ENCODE measurements at regions not wholly inside any gene's neighbourhood (a gene's known extent, or its start where the extent isn't known, plus 50 kb on each side); places are given as distances from the start of the nearest gene placed in this dataset.

DNA sequence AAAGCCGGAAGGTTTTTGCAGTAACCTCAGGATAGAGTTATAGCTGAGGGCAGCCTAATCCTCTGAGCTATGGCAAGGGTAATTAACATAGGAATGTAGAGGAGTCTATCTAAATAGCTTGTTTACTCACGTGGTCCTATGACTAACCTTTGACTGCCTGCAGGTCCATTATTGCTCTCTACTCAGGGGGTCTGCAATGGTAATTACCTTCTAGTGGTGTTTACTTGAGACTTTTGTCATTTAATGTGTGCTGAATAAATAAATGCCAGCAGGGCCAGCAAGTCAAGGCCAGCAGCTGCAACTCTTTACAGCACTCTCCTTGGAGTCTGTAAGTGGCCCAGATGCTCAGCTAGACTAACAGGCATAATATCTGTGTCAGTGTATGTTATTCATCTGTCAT is 212.7 kb upstream of the FMR1 start:
- DNase-seq (ENCODE audit: low read depth, low spot score): no peak

DNA sequence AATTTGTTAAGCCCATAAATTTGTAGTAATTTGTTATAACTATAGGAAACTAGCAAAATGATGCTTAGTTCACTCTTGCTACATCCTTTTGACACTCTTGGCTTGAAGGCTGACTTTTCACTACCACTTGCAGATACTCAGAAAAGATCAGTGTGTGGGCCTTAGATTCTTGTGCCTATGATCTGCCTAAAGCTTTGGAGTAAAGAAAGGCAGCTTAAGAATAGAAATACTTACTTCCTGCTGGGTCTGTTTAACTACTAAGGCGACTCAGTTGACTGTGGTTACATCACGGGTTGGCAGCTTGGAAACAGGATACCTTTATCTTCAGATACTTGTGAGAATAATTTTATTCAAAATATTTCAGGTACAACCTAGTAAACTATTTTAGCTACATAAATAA is 201.4 kb upstream of the FMR1 start:
- DNase-seq (ENCODE audit: low read depth, low spot score): no peak

DNA sequence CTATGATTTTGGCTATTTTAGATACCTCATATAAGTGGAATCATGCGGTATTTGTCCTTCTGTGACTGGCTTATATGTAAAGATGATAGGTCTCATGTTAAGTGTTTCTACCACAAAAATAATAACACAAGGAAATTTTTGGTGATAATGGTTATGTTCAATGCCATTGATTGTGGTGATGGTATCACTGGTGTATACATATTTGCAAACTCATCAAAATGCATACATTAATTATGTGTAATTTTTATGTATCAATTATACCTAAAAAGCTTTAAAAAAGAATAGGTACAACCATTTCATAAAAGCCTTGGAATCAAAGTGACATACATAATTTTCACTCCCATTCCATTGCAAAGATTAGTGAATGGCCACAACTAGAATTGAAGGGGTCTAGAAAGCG is 178.3 kb upstream of the FMR1 start:
- no peak for DNase-seq (ENCODE audit: low read depth, low spot score)

DNA sequence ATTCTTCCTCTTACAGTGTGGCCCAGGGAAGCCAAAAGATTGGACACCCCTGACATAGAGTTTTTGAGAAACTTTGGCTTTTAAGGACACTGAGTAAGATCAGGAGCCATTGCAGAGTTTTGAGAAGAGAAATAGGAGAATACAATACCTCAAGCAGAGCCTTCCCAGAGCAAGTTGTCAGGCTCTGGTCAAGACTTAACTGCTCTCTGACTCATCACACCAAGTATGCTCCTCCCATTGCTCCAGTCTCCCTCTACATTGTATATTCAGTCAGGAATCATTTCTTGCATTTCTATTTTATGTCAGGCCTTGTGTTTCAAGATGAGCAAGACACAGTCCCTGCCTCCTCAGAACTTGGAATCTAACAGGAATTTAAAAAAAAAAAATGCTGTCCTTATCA is 176.4 kb upstream of the FMR1 start:
- DNase-seq (ENCODE audit: low read depth, low spot score): no peak

DNA sequence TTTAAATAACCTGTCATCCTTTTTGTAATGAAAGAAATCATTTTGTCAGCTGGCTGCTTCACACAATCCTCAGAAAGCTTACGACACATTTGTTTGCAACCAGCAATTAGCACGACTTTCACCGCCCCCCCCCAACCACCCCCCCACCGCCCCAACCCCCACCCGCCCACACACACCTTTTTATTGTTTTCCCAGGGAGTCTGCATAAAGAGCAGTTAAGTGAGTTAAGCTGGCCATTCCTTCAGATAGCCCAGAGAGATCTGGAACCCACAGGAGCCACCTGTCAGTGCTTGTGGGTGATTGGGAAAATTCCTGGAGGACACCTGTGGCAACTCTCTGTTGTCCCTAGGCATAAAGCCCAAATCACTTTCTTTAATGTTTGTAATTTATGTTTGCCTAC is 175.7 kb upstream of the FMR1 start:
- DNase-seq (ENCODE audit: low read depth, low spot score): no peak

DNA sequence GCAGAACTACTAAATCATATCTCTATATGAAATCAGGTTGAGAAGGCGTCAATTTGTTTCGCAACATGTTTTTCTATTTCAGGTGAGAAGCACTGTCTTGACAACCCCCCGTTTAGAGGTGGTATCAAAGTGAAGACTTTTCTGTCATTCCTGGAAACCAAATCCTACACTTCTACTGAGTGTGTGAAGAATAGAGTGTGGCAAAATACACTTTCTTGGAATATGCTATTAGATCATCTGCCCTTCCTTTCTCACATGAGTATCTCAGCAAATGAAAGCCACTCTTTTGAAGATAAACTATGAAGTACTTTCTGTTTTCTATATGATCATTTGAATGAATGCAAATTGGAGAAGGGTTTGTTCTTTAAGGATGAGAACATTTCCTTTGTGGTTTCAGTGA is 174.0 kb upstream of the FMR1 start:
- DNase-seq (ENCODE audit: low read depth, low spot score): no peak

DNA sequence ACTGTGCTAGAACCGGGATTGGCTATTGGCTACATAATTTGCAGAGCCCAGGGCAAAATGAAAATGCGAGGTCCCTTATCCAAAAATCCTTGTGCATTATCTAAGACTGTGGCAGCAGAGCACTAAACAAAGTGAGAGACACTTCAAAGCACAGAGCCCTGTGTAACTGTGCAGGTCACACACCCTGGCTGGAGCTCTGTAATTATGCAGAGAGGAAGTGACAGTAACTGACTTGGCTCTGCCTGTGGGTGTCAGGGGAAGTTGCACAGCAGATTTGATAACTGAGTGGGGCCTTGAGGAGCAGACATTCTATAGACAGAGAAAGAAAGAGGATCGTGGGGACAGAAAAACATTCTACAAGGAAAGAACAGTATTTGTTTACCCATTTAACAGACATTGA is 173.5 kb upstream of the FMR1 start:
- DNase-seq (ENCODE audit: low read depth, low spot score): no peak

DNA sequence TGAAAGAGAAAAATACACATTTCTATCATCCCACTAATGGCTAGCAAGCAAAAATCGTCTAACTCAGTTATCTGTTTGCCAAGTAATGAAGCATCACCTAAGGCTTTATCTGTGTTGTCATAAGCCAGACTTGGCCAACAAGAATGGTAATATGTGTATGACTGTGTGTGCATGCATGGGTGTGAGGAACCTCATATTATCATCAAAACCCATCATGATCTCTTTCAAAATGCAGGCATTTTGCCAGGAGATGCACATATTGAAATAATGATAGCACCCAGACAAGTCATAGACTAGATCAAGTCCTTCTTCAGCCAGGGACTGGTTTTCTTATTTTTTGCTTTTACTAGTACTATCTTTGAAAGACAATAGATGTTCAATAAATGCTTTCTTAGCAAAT is 172.5 kb upstream of the FMR1 start:
- DNase-seq (ENCODE audit: low read depth, low spot score): no peak

DNA sequence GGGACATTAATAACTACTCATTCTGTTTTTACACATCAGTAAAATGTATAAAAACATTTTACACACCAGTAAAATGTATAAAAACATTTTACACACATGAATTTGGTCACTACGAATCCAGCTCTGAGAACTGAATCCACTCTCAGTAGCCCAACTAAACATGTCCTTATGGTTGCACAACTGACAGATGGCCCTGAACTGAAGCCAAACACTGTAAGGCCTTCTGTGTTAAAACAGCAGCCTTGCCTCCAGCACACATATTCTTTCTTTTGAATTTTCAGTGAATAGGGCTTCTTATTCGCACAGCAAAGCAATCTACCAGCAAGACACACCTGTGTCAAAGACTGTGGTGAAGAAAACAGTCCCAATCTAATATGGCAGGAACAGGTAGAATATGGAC is 169.9 kb upstream of the FMR1 start:
- DNase-seq (ENCODE audit: low read depth, low spot score): no peak

DNA sequence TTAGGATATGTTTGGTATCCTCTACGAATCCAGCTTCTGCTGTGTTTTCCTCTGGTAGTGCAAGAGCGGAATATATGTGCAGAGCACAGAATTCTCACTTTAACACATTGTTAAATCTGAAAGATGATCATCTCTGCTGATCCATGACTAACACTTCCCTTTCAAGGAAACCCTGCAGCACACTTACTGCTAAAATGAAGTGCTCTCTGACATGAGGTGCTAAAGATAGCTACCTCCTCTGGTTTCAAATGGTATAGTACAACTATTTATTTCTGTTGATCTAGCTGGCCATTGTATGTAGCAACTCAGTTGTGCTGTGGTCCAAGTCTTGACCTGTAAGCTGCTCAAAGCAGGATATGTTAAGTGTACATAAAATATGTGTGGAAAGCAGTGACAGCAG is 162.4 kb upstream of the FMR1 start:
- DNase-seq (ENCODE audit: low read depth, low spot score): no peak

DNA sequence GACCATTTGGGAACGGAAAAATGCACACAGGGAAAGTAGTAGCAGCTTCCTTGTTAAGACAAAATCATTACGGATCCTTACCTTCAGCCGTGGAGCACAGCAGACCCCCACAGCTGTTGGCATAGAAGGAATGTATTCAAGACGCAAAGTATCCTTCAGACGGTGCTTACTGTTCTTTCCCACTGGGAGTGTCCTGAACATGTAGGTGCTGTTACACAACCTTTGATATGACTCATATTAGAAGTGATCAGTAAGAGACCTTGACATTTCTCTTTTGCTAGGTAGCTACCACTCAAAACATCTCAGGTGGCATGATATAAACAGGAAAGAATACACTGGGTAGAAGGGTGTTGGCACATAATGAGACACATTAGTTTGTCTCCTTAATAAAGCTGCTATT is 154.0 kb upstream of the FMR1 start:
- DNase-seq (ENCODE audit: low read depth, low spot score): no peak

DNA sequence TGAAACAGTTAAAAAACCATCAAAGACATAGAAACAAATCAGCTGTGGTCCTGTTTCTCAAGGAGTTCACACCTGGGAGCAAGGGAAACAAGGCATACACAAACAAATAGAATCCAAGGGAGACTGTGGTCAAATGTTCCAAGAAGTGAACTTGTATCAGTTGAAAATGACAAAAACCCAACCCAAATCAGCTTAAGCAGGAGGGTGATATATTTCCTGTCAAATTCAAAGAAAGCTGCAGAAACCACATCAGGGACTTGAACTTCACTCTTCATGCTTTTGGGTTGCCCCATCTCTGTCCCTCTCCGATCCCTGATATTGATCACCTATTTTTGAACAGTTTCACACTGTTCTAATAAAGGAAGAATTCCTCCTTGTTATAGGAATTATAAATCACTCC is 148.6 kb upstream of the FMR1 start:
- DNase-seq (ENCODE audit: low read depth, low spot score): no peak

DNA sequence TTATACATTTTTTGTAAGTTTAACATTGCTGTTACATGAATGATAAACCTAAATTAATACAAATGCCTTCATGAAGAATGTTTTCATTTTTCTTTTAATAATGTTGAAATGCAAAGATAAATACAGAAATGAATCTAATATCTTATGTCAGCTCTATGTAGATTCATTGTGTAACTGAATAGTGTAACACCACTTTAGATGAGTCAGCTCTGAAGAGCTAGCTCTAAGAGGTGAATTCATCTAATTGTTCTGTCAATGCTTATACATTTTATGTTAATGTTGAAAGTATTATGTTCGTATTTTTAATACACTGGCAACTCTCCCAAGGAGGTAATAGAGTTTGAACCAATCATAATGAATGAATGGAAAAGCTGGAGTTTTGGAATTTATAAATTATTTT is 146.9 kb upstream of the FMR1 start:
- no peak for DNase-seq (ENCODE audit: low read depth, low spot score)

DNA sequence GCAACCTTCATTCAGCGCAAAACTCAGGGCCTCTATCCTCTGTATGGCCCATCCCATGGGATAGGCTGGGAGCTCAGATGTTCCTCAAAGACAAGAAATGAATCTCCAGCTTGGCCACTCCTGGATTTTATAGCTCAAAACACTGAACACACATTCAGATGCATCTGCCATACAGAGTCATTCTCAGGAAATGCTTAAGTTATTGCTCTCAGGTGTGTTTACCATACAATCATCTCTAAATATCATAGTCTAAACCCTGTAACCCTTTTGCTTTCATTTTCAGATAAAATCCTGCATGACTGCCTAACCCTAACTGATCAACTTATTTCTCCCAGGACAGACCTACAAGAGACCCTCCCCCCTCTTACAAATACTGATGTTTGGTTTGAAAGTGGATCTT is 140.9 kb upstream of the FMR1 start:
- no peak for DNase-seq (ENCODE audit: low read depth, low spot score)

DNA sequence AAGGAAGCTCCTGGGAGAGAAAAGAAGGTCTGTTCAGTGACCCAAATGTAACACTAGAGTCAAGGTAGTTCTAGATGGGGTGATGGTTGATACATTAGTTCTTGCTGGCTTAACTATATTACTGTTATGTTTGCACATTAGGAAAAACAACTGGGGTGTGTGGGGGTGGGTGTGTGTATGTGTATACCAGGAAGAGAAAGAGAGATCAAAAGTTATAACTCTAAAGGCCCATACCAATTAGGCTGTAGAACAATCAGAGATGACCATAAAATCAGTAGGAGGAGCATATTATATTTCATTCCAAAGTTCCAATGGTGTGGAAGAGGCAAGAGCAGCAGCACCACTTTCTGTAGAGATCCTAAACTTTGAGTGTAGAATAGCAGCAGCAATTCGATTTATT is 134.7 kb upstream of the FMR1 start:
- DNase-seq (ENCODE audit: low read depth, low spot score): no peak

DNA sequence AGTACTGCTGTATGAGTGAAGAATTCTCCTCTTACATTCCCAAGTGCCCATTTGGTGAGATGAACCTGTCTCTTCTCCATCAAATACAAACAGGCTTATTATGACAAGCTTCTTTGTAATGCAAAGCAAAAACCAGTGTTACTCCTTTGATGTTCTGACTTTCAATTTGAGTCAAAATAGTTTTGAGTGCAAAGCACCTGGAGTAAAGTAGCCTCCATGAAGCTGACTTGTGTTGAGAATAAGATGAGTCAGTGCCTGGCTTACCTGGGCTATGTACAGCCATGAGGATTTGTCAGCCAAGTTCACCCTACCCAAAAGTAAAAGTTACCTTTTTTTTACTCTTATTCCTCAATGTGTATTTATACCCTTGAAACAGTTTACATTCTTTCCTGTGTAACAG is 132.5 kb upstream of the FMR1 start:
- DNase-seq (ENCODE audit: low read depth, low spot score): no peak

DNA sequence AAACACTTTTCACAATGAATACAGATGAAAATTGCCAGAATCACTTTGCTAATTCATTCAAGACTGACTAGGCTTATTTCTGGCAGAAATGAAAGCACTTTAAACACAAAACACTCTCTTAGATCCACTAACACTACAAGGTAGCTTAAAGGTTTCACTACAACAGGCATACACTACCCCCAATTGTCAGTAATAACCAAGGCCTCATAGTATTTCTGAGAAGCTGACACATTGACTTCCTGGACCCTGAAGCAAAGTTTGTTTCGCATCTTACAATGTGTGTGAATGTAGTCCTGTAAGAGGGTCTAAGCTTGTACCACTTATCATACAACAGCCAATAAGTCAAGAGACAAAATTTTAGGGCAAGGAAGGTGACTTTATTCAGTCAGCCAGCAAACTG is 129.9 kb upstream of the FMR1 start:
- DNase-seq (ENCODE audit: low read depth, low spot score): no peak

DNA sequence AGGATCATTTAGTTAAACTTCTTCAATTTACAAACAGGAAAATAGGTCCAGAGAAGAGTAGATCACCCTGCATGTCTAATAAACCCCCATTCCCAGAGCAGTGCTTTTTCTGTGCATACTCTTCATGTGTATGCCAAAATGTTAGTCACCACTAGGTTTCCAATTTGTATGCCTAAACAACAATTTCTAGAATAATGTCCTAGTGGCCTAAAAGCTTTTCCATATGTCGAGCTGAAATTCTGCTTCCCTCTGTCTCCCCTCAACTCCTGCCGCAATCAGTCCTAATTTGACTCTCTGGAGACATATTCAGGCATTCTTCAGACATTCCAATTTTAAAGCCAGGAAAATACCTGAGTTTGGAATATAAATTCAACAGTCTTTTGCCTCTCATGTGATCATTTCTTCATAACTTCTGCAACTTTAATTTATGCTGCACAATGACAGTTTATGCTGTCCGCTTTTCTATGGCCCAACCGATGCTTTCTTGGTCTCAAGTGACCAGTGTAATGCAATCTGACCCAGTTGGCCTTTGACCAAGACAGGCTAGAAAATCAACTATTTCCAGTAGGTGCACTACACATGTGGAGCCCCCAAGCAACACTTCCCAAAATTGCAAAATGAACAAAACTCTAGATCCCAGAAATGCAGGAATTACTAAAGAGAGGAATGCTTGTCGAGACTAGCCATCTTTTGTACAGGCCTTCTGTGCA is 122.9 kb upstream of the FMR1 start:
- DNase-seq (ENCODE audit: low read depth, low spot score): no peak

DNA sequence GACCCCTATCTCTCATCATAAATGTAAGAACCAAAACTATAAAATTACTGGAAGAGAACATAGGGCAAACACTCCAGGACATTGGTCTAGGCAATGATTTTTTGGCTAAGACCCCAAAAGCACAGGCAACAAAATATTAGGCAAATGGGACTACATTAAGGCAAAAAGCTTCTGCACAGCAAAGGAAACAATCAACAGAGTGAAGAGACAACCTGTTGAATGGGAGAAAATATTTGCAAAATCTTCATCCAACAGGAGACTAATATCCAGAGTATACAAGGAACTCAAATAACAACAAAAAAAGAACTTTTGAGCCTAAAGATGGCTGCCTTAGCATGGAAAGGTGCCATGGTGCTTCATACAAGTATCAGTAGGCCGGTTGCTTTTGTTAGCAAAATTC is 111.1 kb upstream of the FMR1 start:
- DNase-seq (ENCODE audit: low read depth, low spot score): no peak

DNA sequence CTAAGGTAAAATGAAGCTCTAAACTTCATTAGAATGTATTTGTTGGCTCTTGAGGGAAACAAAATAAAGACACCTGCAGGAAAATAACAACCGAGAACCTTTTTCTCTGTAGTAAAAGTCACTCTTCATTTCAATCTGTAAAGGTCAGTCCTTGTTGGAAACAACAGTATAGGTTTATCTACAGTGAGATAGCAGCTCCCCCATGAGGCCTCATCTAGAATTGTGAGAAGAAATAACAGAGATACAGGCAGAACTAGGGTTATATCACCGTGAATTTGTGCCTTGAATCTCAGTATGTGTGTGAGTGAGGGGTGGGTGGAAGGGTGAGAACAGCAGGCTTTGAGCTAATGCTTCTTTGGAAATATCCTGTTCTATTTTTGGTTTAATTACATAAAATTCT is 107.8 kb upstream of the FMR1 start:
- peak; percentile 14 for DNase-seq (ENCODE audit: low read depth, low spot score)

DNA sequence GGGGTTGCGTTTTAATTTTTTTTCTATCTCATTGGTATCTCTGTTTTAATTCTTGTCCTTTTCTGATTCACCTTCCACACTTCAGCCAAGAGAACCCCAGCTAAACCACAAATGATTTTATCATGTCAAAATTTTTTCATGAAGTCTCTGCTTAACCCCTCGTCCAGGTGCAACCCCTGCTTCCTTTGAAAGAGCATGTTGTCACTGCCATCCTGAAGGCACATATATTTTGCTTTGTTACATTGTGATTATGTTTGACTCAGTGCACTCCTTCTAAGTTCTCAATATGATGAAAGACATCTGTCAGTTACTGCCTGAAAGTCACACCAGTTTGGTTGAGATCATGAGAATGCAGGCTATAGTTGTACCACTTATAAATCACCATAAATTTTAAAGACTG is 99.9 kb upstream of the FMR1 start:
- no peak for DNase-seq (ENCODE audit: low read depth, low spot score)

DNA sequence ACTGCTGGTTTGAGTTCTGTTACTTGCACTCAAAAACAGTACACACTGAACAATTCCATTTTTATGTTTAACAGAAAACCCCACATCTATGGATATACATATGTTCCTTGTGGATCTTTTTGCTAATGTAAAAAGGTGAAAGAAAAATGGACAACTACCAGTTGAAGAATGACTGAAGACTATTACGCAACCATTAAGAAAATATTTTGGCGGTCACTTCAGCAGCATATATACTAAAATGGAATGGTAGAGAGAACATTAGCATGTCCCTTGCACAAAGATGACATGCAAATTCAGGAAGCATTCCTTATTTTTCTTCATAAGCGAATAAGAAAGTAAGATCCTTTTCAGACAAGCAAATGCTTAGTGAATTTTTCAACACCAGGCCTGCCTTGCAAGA is 84.6 kb upstream of the FMR1 start:
- no peak for DNase-seq (ENCODE audit: low read depth, low spot score)

DNA sequence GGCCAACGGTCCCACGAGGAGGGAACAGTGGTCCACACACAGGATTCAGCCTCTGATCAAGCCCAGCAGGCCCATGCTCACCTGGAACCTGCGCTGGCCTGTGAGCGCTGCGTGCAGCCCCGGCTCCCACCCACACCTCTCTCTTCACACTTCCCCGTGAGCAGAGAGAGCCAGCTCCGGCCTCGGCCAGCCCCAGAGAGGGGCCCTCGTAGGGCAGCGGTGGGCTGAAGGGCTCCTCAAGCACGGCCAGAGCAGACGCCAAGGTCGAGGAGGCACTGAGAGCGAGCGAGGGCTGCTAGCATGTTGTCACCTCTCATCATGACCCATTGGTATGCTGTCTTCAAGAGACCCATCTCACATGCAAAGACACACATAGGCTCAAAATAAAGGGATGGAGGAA is 83.0 kb upstream of the FMR1 start:
- DNase-seq (ENCODE audit: low read depth, low spot score): no peak

DNA sequence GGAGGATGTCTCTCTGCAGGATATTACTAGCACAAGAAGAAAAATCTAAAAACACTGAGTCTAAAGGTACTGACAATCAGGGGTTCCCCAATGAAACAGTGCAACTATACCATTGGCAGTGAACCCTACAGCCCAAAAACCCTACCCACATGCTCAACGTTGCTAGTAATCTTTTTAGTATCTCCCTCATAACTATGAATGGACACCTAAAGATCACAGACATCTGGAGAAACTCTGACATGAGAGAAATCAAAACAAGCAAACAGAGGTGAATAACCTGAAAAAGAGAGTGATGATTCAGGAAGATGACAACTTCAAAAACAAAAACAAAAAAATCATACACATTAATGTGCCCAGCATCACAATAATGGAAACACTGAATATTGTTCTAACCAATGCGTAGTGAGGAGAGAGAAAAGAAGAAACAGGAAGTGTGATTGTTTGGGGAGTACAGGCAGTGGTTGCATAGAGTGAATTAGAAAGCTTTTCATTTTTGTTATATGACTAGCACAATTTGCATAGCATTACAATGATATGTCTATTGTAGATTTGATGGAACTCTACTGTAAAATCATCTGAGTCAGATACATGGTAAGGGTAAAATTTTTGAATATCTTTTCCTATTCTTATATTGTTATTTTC is 78.9 kb upstream of the FMR1 start:
- DNase-seq (ENCODE audit: low read depth, low spot score): no peak
